Spleen (tissue), 7 donors: ENCODE measurements at regions not wholly inside any gene's neighbourhood (a gene's known extent, or its start where the extent isn't known, plus 50 kb on each side); places are given as distances from the start of the nearest gene placed in this dataset.

ENCODE experiments used
- POLR2A ChIP-seq, 3 donors: fragments of 450-650 bp; IDR thresholded peaks; one replicate each; pipeline ENCODE4 v1.5.1; 2017; ENCODE audit warnings: antibody characterized with exemption in 3 of 3, mild to moderate bottlenecking in 1 of 3
- POLR2AphosphoS5 ChIP-seq, 3 donors: sonication (generic); formaldehyde crosslinking; IDR thresholded peaks; one replicate each; pipeline ENCODE4 v1.5.1; 2017; ENCODE audit warnings: antibody characterized with exemption in 3 of 3
- TF ChIP-seq, protein P1 (sequence below), 11 experiments: fragments of 200-600 bp in 7 of 11; fragments of 450-650 bp in 4 of 11; sonication (generic) in 4 of 11; IDR thresholded peaks in 8 of 11; conservative IDR thresholded peaks in 3 of 11; 1 replicate in 7 of 11; 2 replicates in 4 of 11; pipeline versions ENCODE4 v1.4.0 to v1.8.0; 2016 to 2021; ENCODE audit warnings: antibody characterized with exemption in 11 of 11, inconsistent platforms in 4 of 11, mild to moderate bottlenecking in 1 of 11
- donor health status: DM: no; HTN: no; CAD: no; lungs with moderate emphysema.
- donor health status: DM: no; HTN: no; CAD: no.
- donor health status: DM: no; HTN: no; CAD: no.

DNA sequence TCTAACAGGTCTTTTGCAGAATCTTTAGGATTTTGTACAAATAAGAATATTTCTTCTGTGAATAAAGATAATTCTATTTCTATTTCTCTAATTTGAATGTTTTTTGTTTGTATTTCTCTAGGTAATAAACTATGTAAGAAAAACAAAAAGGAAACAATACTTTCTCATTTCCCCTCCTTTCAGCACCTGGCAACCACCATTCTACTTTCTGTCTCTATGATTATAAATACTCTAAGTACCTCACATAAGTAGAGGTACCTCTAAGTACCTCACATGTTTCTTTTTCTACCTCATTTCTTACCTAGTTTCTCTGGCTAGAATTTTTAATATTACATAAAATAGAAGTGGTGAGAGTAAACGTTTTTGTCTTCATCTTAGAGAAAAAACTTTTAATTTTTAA, 550.0 kb downstream of the EPHA5 start:
- TF ChIP-seq, protein P1, sequence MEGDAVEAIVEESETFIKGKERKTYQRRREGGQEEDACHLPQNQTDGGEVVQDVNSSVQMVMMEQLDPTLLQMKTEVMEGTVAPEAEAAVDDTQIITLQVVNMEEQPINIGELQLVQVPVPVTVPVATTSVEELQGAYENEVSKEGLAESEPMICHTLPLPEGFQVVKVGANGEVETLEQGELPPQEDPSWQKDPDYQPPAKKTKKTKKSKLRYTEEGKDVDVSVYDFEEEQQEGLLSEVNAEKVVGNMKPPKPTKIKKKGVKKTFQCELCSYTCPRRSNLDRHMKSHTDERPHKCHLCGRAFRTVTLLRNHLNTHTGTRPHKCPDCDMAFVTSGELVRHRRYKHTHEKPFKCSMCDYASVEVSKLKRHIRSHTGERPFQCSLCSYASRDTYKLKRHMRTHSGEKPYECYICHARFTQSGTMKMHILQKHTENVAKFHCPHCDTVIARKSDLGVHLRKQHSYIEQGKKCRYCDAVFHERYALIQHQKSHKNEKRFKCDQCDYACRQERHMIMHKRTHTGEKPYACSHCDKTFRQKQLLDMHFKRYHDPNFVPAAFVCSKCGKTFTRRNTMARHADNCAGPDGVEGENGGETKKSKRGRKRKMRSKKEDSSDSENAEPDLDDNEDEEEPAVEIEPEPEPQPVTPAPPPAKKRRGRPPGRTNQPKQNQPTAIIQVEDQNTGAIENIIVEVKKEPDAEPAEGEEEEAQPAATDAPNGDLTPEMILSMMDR (IDR thresholded peaks at IDR 0.05 in 8 of 11, conservative IDR thresholded peaks at IDR 0.05 in 3 of 11), result no peak
- TF ChIP-seq POLR2A (IDR thresholded peaks at IDR 0.05) (no peak), POLR2AphosphoS5 (IDR thresholded peaks at IDR 0.05) (no peak)
